ENCODE measurements at regions not wholly inside any gene's neighbourhood (a gene's known extent, or its start where the extent isn't known, plus 50 kb on each side); places are given as distances from the start of the nearest gene placed in this dataset.

DNA sequence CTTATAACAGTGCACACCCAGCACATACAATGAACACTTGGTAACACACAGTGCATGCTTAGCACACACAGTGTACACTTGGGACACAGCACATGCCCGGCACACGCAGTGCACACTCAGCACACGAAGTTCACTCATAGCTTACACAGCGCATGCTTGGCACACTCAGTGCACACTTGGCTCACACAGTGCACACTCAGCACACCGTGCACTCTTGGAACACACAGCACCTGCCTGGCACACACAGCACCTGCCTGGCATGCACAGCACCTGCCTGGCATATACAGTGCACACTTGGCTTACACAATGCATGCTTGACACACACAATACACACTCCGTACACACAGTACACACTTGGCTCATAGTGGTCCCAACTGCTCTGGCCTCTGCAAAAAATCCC is 128.2 kb downstream of the GALR1 start:
- TF ChIP-seq SUZ12 (IDR thresholded peaks at IDR 0.05; ENCODE audit: extremely low read depth, insufficient read depth, insufficient read length) (no peak), YY1 (IDR thresholded peaks at IDR 0.05; ENCODE audit: insufficient read depth, insufficient read length) (no peak), ZNF274 (IDR thresholded peaks at IDR 0.05; ENCODE audit: low read depth, low read length) (no peak)
